ENCODE measurements at regions not wholly inside any gene's neighbourhood (a gene's known extent, or its start where the extent isn't known, plus 50 kb on each side); places are given as distances from the start of the nearest gene placed in this dataset.

- Histone ChIP-seq H3K23ac (ENCODE audit: low read depth, low read length) (no peak overlapping the region), H3K14ac (replicated peaks; ENCODE audit: low read depth, low read length) (no peak overlapping the region), H3K4me2 (ENCODE audit: low read depth, low read length) (no peak overlapping the region), H3K9ac (ENCODE audit: low read depth, low read length) (no peak overlapping the region), H3K27ac (ENCODE audit: insufficient read depth, low read length) (no peak overlapping the region), H3K4me1 (ENCODE audit: control insufficient read depth, insufficient read depth, low read length) (no peaks in the 10 kb centered on the region), H2BK20ac (ENCODE audit: low read depth, low read length) (no peak overlapping the region), H2AFZ (replicated peaks; ENCODE audit: low read length, poor library complexity) (peak overlapping the region; percentile 48), H2BK15ac (ENCODE audit: low read depth, low read length) (no peak overlapping the region), H3K9me1 (ENCODE audit: insufficient read depth, low read length) (no peaks in the 10 kb centered on the region), H4K5ac (ENCODE audit: low read depth, low read length) (no peak overlapping the region), H3K9me3 (ENCODE audit: control insufficient read depth, insufficient read depth, low read length) (no peaks in the 10 kb centered on the region), H3K79me1 (ENCODE audit: low read depth in 1 of 2, low read length in 2 of 2) (no peaks in the 10 kb centered on the region), H3K56ac (ENCODE audit: extremely low read depth, insufficient read depth, low read length) (no peak overlapping the region), H2BK5ac (ENCODE audit: low read depth, low read length, poor library complexity, severe bottlenecking) (peak overlapping the region; percentile 83), H2AK9ac (replicated peaks; ENCODE audit: low read depth, low read length, poor library complexity) (peak overlapping the region; percentile 26), H3K36me3 (ENCODE audit: control insufficient read depth, insufficient read depth, low read length) (no peaks in the 10 kb centered on the region), H3K18ac (ENCODE audit: low read depth, low read length) (no peak overlapping the region), H4K20me1 (ENCODE audit: insufficient read depth, low read length) (no peaks in the 10 kb centered on the region), H3K4me3 (ENCODE audit: insufficient read depth, low read depth, low read length) (no peak overlapping the region), H2BK120ac (ENCODE audit: low read depth, low read length) (no peak overlapping the region), H3K4ac (ENCODE audit: low read depth, low read length) (no peak overlapping the region), H4K8ac (ENCODE audit: low read depth in 2 of 2, low read length in 2 of 2) (no peak overlapping the region), H4K91ac (ENCODE audit: insufficient read depth, low read depth, low read length) (no peak overlapping the region), H3K27me3 (ENCODE audit: control insufficient read depth, insufficient read depth, low read length) (no peaks in the 10 kb centered on the region), H2AK5ac (ENCODE audit: low read depth, low read length) (no peak overlapping the region)
- ChIA-PET POLR2A (ENCODE audit: unreplicated experiment) (no interaction called here), CTCF (no interaction called here)
- 41% methylated on average over 2 of the region's 3 CpGs; no CpG with 5 or more reads in 1 of the 2 experiments for WGBS, 2 experiments (ENCODE audit: extremely low coverage in 2 of 2, insufficient read length in 1 of 2)
- dilution Hi-C loops (cut with HindIII; ENCODE audit: low sequenced_read_pairs, unreplicated experiment): no loop called here
- ATAC-seq (ENCODE audit: low read depth): no peak
- intact Hi-C loops (cut with micrococcal nuclease): no loop called here
- BruUV-seq (replicated peaks): no TSS peak
- in situ Hi-C loops (cut with MboI; ENCODE audit: low sequenced_read_pairs): no loop called here
- TF ChIP-seq FOS (IDR thresholded peaks at IDR 0.05; ENCODE audit: low read depth, low read length) (no peak), RFX5 (IDR thresholded peaks at IDR 0.05; ENCODE audit: low read depth, low read length) (no peak), MAZ (IDR thresholded peaks at IDR 0.05; ENCODE audit: borderline replicate concordance, low read depth, low read length) (no peak), RCOR1 (IDR thresholded peaks at IDR 0.05; ENCODE audit: insufficient replicate concordance, low read length) (no peak), NFE2L2 (IDR thresholded peaks at IDR 0.05; ENCODE audit: low read depth, low read length) (no peak), SMC3 (IDR thresholded peaks at IDR 0.05; ENCODE audit: low read depth, low read length) (no peak), CHD1 (IDR thresholded peaks at IDR 0.05; ENCODE audit: low read depth, low read length) (no peak), MAFK (IDR thresholded peaks at IDR 0.05; ENCODE audit: low read depth, low read length) (no peak), CTCF (conservative IDR thresholded peaks at IDR 0.05; ENCODE audit: low read depth, low read length) (no peak), RAD21 (IDR thresholded peaks at IDR 0.05; ENCODE audit: low read length) (no peak), MXI1 (IDR thresholded peaks at IDR 0.05; ENCODE audit: borderline replicate concordance, low read depth, low read length) (no peak)
- no peak for DNase-seq
Measured at GRCh38 chr1:230574502-230574901, 67.8 kb upstream of the COG2 start.
